Breast epithelium (tissue), 3 donors: ENCODE measurements at regions not wholly inside any gene's neighbourhood (a gene's known extent, or its start where the extent isn't known, plus 50 kb on each side); places are given as distances from the start of the nearest gene placed in this dataset.

Experiments
- CTCF ChIP-seq, 3 donors: fragments of 450-650 bp; IDR thresholded peaks; one replicate each; pipeline ENCODE4 v1.5.1; 2016 to 2017; ENCODE audit warnings: antibody characterized with exemption in 3 of 3, mild to moderate bottlenecking in 3 of 3, moderate library complexity in 3 of 3
- POLR2A ChIP-seq: fragments of 450-650 bp; IDR thresholded peaks from one replicate; pipeline ENCODE4 v1.6.1; 2016; ENCODE audit warnings: antibody characterized with exemption, mild to moderate bottlenecking, moderate library complexity
- POLR2AphosphoS5 ChIP-seq, 3 donors: sonication (generic); formaldehyde crosslinking; IDR thresholded peaks; one replicate each; pipeline ENCODE4 v1.6.1; 2017; ENCODE audit warnings: antibody characterized with exemption in 3 of 3

- no peak for TF ChIP-seq CTCF (IDR thresholded peaks at IDR 0.05)
- TF ChIP-seq POLR2A, result no peak
- TF ChIP-seq POLR2AphosphoS5 (IDR thresholded peaks at IDR 0.05), result no peak
Observed at GRCh38 chr9:108609897-108610253, 245.9 kb downstream of the ACTL7B start.
